ENCODE measurements at regions not wholly inside any gene's neighbourhood (a gene's known extent, or its start where the extent isn't known, plus 50 kb on each side); places are given as distances from the start of the nearest gene placed in this dataset.

GRCh38 chr17:77745702-77746101, 212.8 kb upstream of the TNRC6C start:
- TF ChIP-seq CTCF (IDR thresholded peaks at IDR 0.05) (no peak), POLR2A (IDR thresholded peaks at IDR 0.05; ENCODE audit: low read depth) (no peak), POLR2AphosphoS5 (IDR thresholded peaks at IDR 0.05) (no peak)
